Heart left ventricle (tissue), 13 donors: ENCODE measurements at regions not wholly inside any gene's neighbourhood (a gene's known extent, or its start where the extent isn't known, plus 50 kb on each side); places are given as distances from the start of the nearest gene placed in this dataset.

ENCODE experiments used
- CTCF ChIP-seq, 12 donors: fragments of 200-600 bp; sonication (generic) in 4 of 12; IDR thresholded peaks; one replicate each; pipeline versions ENCODE4 v1.5.0 to v1.8.0; 2018 to 2022; ENCODE audit warnings: antibody characterized with exemption in 12 of 12, mild to moderate bottlenecking in 5 of 12
- POLR2A ChIP-seq, 2 donors: fragments of 450-650 bp; IDR thresholded peaks; one replicate each; pipeline ENCODE4 v1.6.1; 2017; ENCODE audit warnings: antibody characterized with exemption in 2 of 2, mild to moderate bottlenecking in 2 of 2, moderate library complexity in 2 of 2
- donor health status: ischemic (EF 13 %, LVEDD 7.1; RV severe dilation, severe dysfunction).
- donor health status: DM: no; HTN: yes; CAD: no.
- donor health status: DM: no; HTN: no; CAD: no.
- donor health status: ischemic (EF 25% LVEDD 6.9; RV normal size, moderate dysfunction).
- donor health status: ischemic (EF 25% LVEDD 5.7; RV mildly dilated, moderate dysfunction).
- donor health status: ischemic (EF 35%, LVEDD 5.7; RV mildly dilated, moderate dysfunction).
- donor health status: nonischemic (EF 11% LVEDD 7.7; RV severe dilation, severe dysfunction).
- donor health status: DM: yes; HTN: yes; CAD: no.
- donor health status: PGD.
- donor health status: ischemic (EF 29% LVEDD 5.4; RV normal size, mild dysfunction).
- donor health status: nonischemic (EF 23%, LVEDD 6.1; RV moderate dilation, normal function).

- TF ChIP-seq CTCF (IDR thresholded peaks at IDR 0.05), result no peak
- TF ChIP-seq POLR2A (IDR thresholded peaks at IDR 0.05), result no peak
These were observed 484.0 kb downstream of the GADD45G start for GRCh38 chr9:90088856-90089255.
